ENCODE measurements at regions not wholly inside any gene's neighbourhood (a gene's known extent, or its start where the extent isn't known, plus 50 kb on each side); places are given as distances from the start of the nearest gene placed in this dataset.

GRCh38 chr9:99555792-99556191 is 265.9 kb upstream of the NR4A3 start:
- no peak for DNase-seq

DNA sequence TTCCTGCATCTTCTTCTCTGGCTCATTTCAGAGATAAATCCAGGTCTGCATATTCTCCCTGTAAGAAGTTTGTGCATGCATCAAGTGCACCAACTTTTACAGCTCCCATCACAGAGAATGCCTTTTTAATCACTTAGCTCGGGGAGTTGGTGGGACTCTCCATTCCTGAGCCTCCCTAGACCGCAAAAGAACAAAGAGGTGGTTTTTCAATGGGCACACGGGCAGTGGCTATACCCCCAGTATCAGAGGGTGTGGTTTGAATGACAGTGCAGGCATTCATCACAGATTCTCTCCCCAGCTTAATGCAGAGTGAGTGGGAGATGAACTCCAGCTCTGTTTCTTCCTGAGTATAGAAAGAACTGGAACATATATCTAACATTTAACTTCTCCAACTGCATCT is 264.7 kb upstream of the NR4A3 start:
- no peak for DNase-seq

DNA sequence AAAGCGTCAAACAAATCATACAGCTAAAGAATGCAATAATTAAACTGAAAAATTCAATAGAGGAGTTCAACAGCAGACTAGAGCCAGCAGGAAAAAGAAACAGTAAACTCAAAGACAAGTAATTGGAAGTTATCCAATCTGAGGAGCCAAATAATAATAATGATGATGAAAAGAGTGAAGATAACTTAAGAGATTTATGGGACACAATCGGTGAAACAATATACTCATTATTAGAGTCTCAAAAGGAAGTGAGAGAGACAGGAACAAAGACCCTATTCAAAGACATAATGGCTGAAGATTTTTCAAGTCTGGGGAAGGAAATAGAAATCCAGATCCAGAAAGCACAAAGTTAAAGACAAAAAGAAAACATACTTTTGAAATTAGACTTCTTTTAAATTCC is 263.9 kb upstream of the NR4A3 start:
- no peak for DNase-seq

GRCh38 chr9:99559776-99560175 is 261.9 kb upstream of the NR4A3 start:
- no peak for DNase-seq

- DNase-seq: no peak
Measured at GRCh38 chr9:99560561-99560960, 261.1 kb upstream of the NR4A3 start.

DNA sequence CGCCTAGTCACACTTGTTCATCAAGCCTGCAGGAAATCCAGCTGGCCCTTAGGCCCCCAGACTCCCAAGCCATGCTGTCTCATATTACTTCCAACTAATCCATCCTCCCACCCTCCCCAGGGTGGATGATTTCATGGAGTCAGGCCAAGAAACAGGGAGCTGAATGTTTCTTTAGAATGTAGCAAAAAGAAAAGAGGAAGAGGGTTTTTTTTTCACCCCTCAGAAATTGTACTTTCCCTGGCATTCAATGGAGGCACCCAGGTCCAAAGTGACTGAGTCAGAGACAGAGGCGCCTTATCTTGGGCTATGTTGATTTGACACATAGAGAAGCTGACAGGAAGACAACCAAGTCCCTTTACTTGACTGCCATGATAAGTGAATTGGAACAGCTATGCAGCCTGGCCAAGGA is 260.2 kb upstream of the NR4A3 start:
- no peak for DNase-seq

DNA sequence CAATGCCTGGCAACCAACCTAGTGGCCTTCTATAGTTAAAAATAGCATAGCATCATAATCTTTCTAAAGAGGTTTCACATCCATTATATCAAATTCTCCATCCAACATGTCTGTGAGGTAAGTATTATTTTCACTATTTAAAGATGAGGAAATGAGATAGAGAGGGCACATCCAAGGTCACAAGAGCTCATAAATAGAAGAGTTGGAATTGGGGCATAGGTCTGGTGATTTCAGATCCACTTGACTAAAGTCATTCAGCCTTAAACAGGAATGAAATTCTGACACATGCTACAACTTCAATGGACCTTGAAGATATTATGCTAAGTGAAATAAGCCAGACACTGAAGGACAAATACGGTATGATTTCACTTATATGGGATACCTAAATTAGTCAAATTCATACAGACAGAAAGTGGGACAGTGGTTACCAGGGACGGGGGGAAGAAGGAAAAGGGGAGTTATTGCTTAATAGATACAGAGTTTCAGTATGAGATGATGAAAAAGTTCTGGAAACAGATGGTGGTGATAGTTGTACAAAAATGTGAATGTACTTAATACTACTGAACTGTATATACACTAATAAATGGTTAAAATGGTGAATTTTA is 259.6 kb upstream of the NR4A3 start:
- DNase-seq: no peak

GRCh38 chr9:99563364-99563763 is 258.3 kb upstream of the NR4A3 start:
- DNase-seq: no peak

DNA sequence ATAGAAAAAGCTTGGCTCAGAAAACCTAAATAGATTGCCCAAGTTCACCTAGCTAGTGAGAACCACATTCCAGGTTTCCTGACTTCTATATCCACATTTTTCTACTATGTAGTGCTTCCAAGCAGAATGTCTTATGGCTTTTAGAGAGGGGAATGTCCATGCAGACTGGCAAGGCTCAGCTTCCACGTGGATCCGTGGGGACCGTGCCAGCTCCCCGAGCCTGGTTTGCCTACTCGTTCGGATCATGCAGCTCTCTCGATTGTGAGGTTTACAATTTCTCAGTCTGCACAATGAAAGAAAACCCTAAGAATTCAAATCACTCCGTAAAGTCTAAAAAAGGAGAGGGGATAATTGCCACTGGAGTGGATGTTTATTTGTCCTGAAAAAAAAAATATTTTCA is 256.5 kb upstream of the NR4A3 start:
- no peak for DNase-seq

- no peak for DNase-seq
Measured at GRCh38 chr9:99567436-99567835, 254.2 kb upstream of the NR4A3 start.

- DNase-seq: no peak
Measured at GRCh38 chr9:99569840-99570239, 251.8 kb upstream of the NR4A3 start.

GRCh38 chr9:99572567-99572966 is 249.1 kb upstream of the NR4A3 start:
- no peak for DNase-seq

DNA sequence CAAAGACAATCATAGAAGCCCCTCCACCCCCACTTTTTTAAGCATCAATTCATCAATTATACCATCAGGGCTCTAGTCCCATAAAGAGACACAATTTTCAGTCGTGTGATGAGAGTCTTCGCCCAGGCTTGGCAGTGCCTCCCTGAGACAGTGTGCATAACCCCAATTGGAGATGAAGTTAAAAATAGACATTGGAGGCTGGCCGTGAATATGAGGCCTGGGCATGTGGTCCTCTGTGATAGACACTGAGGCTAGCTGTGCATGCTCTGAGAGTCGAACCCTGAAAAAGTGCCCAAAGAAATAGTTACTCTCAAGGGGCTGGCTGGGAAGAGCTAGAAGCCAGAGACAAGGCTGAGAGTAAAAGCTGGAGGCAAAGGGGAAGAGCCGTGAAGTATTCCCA is 248.6 kb upstream of the NR4A3 start:
- DNase-seq: no peak

DNA sequence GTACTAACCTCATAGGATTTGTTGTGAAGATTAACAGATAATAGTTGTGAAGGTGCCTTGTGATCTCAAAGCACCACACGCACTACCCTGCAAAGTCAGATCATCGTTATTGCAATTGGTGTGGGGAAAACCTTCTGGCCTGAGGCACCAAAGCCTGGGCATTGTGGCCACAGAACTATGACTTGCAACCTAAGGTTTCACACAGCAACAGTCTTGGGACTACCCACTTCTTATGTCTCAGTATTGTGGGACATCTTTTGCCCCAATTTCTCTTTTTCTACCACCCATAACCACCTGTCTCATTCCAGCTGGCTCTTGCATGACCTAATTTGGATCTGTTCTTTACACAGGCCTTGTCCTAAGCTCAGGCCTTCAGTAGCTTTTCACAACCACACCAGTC is 247.8 kb upstream of the NR4A3 start:
- DNase-seq: no peak

DNA sequence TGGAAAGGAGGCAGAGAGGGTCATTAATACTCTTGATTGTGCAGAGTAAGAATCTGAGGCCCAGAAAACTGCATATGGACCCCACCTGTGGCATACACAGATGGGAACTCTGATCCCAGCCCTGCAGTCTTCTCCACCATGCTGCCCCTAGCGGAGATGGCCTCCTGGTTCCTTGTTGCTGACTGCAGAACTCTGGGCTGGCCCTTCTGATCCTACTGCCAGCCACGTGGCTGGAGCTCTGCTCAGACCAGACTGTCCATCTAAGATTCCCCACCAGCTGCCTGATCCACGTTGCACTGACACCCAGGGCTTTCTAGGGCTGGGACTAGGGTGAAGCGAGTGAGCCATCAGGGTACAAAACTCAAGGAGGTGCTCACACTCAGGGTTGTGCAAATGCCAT is 245.7 kb upstream of the NR4A3 start:
- no peak for DNase-seq

GRCh38 chr9:99576876-99577275 is 244.8 kb upstream of the NR4A3 start:
- no peak for DNase-seq

GRCh38 chr9:99577351-99577750 is 244.3 kb upstream of the NR4A3 start:
- DNase-seq: no peak

DNA sequence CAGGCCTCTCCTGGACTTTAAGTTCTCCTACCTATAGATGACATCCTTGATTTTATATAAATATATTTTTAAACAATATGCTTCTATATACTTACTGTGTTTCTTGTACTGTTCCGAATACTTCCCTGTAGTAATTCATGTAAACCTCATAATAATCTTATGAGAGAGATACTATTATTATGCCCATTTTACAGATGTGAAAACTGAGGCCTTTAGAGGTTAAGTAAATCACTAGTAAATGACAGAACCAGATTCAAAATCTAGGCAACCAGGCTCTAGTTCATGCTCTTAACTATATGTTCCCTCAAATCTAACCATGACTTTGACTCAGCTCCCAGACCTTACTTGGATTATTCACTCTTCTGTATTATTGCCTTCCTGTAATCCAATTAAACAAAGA is 243.0 kb upstream of the NR4A3 start:
- no peak for DNase-seq

GRCh38 chr9:99579964-99580363 is 241.7 kb upstream of the NR4A3 start:
- DNase-seq: no peak

GRCh38 chr9:99582814-99583213 is 238.9 kb upstream of the NR4A3 start:
- DNase-seq: no peak

- no peak for DNase-seq
Measured at GRCh38 chr9:99588299-99588698, 233.4 kb upstream of the NR4A3 start.

GRCh38 chr9:99588747-99589146 is 232.9 kb upstream of the NR4A3 start:
- DNase-seq: no peak

DNA sequence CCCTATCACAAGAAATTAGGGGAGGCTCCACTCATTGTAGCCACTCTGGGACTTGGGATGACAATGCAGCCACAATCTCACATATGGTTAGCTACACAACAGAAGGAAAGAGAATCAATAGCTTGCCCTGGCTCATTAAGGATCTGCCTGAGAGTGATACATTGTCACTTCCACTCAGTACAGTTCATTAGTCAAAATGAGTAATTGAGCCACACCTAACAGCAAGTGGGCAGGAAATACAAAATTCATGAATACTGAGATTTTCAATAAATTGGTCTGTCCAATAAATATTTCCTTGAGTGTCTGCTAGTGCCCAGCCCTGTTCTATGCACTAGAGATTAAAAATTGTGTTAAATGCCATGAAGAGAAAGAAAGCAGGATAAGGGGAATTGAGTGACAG is 231.3 kb upstream of the NR4A3 start:
- DNase-seq: no peak

GRCh38 chr9:99590840-99591239 is 230.8 kb upstream of the NR4A3 start:
- no peak for DNase-seq

- DNase-seq: no peak
Measured at GRCh38 chr9:99591770-99592169, 229.9 kb upstream of the NR4A3 start.

Data from CD4-positive, alpha-beta T cell treated with Interleukin-17A for 4 hours (primary cell).